H1 (cell line): ENCODE measurements at regions not wholly inside any gene's neighbourhood (a gene's known extent, or its start where the extent isn't known, plus 50 kb on each side); places are given as distances from the start of the nearest gene placed in this dataset.

Experiments
- CTCF ChIA-PET: fragments of 300-600 bp; sonication (Branson Sonifier 250); formaldehyde crosslinking; loops from one replicate; lab custom pipeline; 2021; ENCODE audit not compliant: partially characterized antibody; lab: Charles Lee
- POLR2A ChIA-PET: fragments of 300-600 bp; sonication (Branson Sonifier 250); formaldehyde crosslinking; loops from one replicate; lab custom pipeline; 2021; ENCODE audit warnings: inconsistent platforms; ENCODE audit not compliant: partially characterized antibody; lab: Charles Lee
- DNase-seq, 2 experiments: peaks; one replicate each; pipeline versions ENCODE4 v3.0.0 to v3.0.0-alpha.2; 2010 to 2022; ENCODE audit warnings: low spot score in 2 of 2, low read depth in 1 of 2, mixed read lengths in 1 of 2
- FAIRE-seq: peaks from 2 replicates; lab custom pipeline; 2011; peaks lifted over from hg19 to GRCh38; lab: Jason Lieb, UNC
- H2AFZ ChIP-seq: 2 replicates; pipeline ENCODE4 v1.8.1; 2012; ENCODE audit warnings: low read length, inconsistent platforms
- H2AK5ac ChIP-seq: 2 replicates; pipeline ENCODE4 v1.6.1; 2013; ENCODE audit warnings: low read depth, low read length
- H2BK120ac ChIP-seq: replicated peaks from 2 replicates; pipeline ENCODE3; 2013; ENCODE audit warnings: low read depth, low read length, inconsistent platforms
- H2BK12ac ChIP-seq: 2 replicates; pipeline ENCODE4 v1.6.1; 2013; ENCODE audit warnings: low read depth, low read length
- H2BK15ac ChIP-seq: 2 replicates; pipeline ENCODE4 v1.6.1; 2013; ENCODE audit warnings: low read length
- H2BK20ac ChIP-seq: 2 replicates; pipeline ENCODE4 v1.6.1; 2013; ENCODE audit warnings: low read length
- H2BK5ac ChIP-seq: 2 replicates; pipeline ENCODE4 v1.6.1; 2013; ENCODE audit warnings: low read depth, low read length
- H3K14ac ChIP-seq: 2 replicates; pipeline ENCODE4 v1.6.1; 2013; ENCODE audit warnings: inconsistent platforms; ENCODE audit not compliant: insufficient read length
- H3K18ac ChIP-seq: 2 replicates; pipeline ENCODE4 v1.6.1; 2013; ENCODE audit warnings: low read length; ENCODE audit errors: extremely low read depth
- H3K23ac ChIP-seq: 2 replicates; pipeline ENCODE4 v1.6.1; 2013; ENCODE audit warnings: inconsistent platforms; ENCODE audit not compliant: insufficient read length
- H3K23me2 ChIP-seq: 2 replicates; pipeline ENCODE4 v1.6.1; 2013; ENCODE audit warnings: low read depth, low read length
- H3K27ac ChIP-seq: 2 replicates; pipeline ENCODE4 v1.6.1; 2011; ENCODE audit warnings: low read depth, low read length, inconsistent platforms
- H3K27me3 ChIP-seq, 4 experiments: replicated peaks in 1 of 4; 1 replicate in 1 of 4; 2 replicates in 3 of 4; pipeline versions ENCODE4 v1.6.1 to v1.8.1; 2011 to 2013; ENCODE audit warnings: low read length in 3 of 4, mild to moderate bottlenecking in 3 of 4, inconsistent platforms in 2 of 4, mixed read lengths in 2 of 4, moderate library complexity in 1 of 4; ENCODE audit not compliant: control insufficient read depth in 3 of 4, insufficient read depth in 3 of 4; ENCODE audit errors: extremely low read depth in 1 of 4
- H3K36me3 ChIP-seq, 4 experiments: 2 replicates each; pipeline versions ENCODE4 v1.6.1 to v1.8.1; 2011 to 2013; ENCODE audit warnings: mild to moderate bottlenecking in 4 of 4, low read length in 3 of 4, moderate library complexity in 2 of 4, control low read depth in 1 of 4, inconsistent platforms in 1 of 4; ENCODE audit not compliant: insufficient read depth in 4 of 4, control insufficient read depth in 2 of 4
- H3K4ac ChIP-seq: replicated peaks from 2 replicates; pipeline ENCODE3; 2013; ENCODE audit warnings: low read length, low read depth, mixed read lengths, inconsistent platforms; ENCODE audit not compliant: insufficient read length
- H3K4me1 ChIP-seq, 4 experiments: replicated peaks in 1 of 4; 1 replicate in 1 of 4; 2 replicates in 3 of 4; pipeline versions ENCODE4 v1.6.1 to v1.8.1; 2011 to 2013; ENCODE audit warnings: low read length in 3 of 4, inconsistent platforms in 2 of 4, mixed read lengths in 1 of 4; ENCODE audit not compliant: insufficient read depth in 4 of 4, control insufficient read depth in 3 of 4
- H3K4me2 ChIP-seq, 2 experiments: 2 replicates each; pipeline versions ENCODE4 v1.6.1 to v1.8.1; 2011 to 2013; ENCODE audit warnings: low read depth in 2 of 2, low read length in 2 of 2, control low read depth in 1 of 2, inconsistent platforms in 1 of 2, mild to moderate bottlenecking in 1 of 2; ENCODE audit not compliant: insufficient read depth in 1 of 2
- H3K4me3 ChIP-seq, 4 experiments: fragments of 200-600, 300-600 bp in 1 of 4; sonication (generic), shearing (Covaris generic), sonication (Bioruptor Twin) in 1 of 4; 2 replicates each; pipeline versions ENCODE4 v1.5.1 to v1.8.1; 2011 to 2016; ENCODE audit warnings: low read length in 4 of 4, low read depth in 3 of 4, control low read depth in 2 of 4, inconsistent platforms in 2 of 4, mild to moderate bottlenecking in 2 of 4, mixed read lengths in 1 of 4, moderate library complexity in 1 of 4; ENCODE audit not compliant: insufficient read depth in 2 of 4; ENCODE audit errors: extremely low read depth in 1 of 4
- H3K56ac ChIP-seq: replicated peaks from 2 replicates; pipeline ENCODE3; 2013; ENCODE audit warnings: low read depth, mild to moderate bottlenecking, mixed read lengths, low read length, inconsistent platforms; ENCODE audit not compliant: insufficient read length
- H3K79me1 ChIP-seq: 2 replicates; pipeline ENCODE4 v1.6.1; 2013; ENCODE audit warnings: low read depth, low read length, control low read depth
- H3K79me2 ChIP-seq, 2 experiments: 2 replicates each; pipeline versions ENCODE4 v1.6.1 to v1.8.1; 2012 to 2013; ENCODE audit warnings: low read length in 2 of 2, mild to moderate bottlenecking in 2 of 2, inconsistent platforms in 1 of 2; ENCODE audit not compliant: insufficient read depth in 2 of 2, control insufficient read depth in 1 of 2
- H3K9ac ChIP-seq, 4 experiments: replicated peaks in 1 of 4; 1 replicate in 1 of 4; 2 replicates in 3 of 4; pipeline versions ENCODE4 v1.6.1 to v1.8.1; 2011 to 2013; ENCODE audit warnings: low read depth in 3 of 4, low read length in 3 of 4, control low read depth in 2 of 4, mild to moderate bottlenecking in 2 of 4, moderate library complexity in 2 of 4, inconsistent platforms in 1 of 4; ENCODE audit errors: extremely low read depth in 1 of 4
- H3K9me3 ChIP-seq, 2 experiments: 2 replicates each; pipeline versions ENCODE4 v1.6.1 to v1.8.1; 2012 to 2013; ENCODE audit warnings: mild to moderate bottlenecking in 2 of 2, moderate library complexity in 2 of 2, control low read depth in 1 of 2, inconsistent platforms in 1 of 2, low read depth in 1 of 2, low read length in 1 of 2, mixed read lengths in 1 of 2; ENCODE audit not compliant: insufficient read depth in 2 of 2
- H4K20me1 ChIP-seq, 2 experiments: replicated peaks in 1 of 2; 2 replicates each; pipeline versions ENCODE3 to v1.8.1; 2011 to 2013; ENCODE audit warnings: inconsistent platforms in 2 of 2, low read length in 2 of 2, mild to moderate bottlenecking in 1 of 2; ENCODE audit not compliant: insufficient read depth in 2 of 2, control insufficient read depth in 1 of 2
- H4K5ac ChIP-seq: 2 replicates; pipeline ENCODE4 v1.6.1; 2013; ENCODE audit warnings: low read length, low read depth, mixed read lengths, inconsistent platforms; ENCODE audit not compliant: insufficient read length
- H4K8ac ChIP-seq: 2 replicates; pipeline ENCODE4 v1.8.0; 2013; ENCODE audit warnings: mild to moderate bottlenecking, moderate library complexity, low read length, inconsistent platforms; ENCODE audit not compliant: insufficient read depth; ENCODE audit errors: extremely low read depth
- H4K91ac ChIP-seq: replicated peaks from 2 replicates; pipeline ENCODE3; 2013; ENCODE audit warnings: low read length, mixed read lengths, inconsistent platforms; ENCODE audit not compliant: insufficient read length
- BCL11A ChIP-seq, 2 experiments: IDR thresholded peaks; one replicate each; pipeline ENCODE4 v1.6.1; 2011; ENCODE audit warnings: low read depth in 2 of 2, low read length in 2 of 2, mild to moderate bottlenecking in 2 of 2
- CEBPB ChIP-seq: IDR thresholded peaks from 2 replicates; pipeline ENCODE4 v1.6.1; 2012; ENCODE audit warnings: low read depth, low read length
- CHD2 ChIP-seq: IDR thresholded peaks from 2 replicates; pipeline ENCODE4 v1.6.1; 2012; ENCODE audit warnings: low read length, improper control_type of control experiment
- CTBP2 ChIP-seq: IDR thresholded peaks from 2 replicates; pipeline ENCODE4 v1.7.0; 2011; ENCODE audit warnings: borderline replicate concordance, mild to moderate bottlenecking, moderate library complexity, mixed read lengths, low read length; ENCODE audit not compliant: insufficient read depth, insufficient read length
- EGR1 ChIP-seq: IDR thresholded peaks from 2 replicates; pipeline ENCODE4 v1.6.1; 2011; ENCODE audit warnings: low read depth, low read length, borderline replicate concordance
- EP300 ChIP-seq, 2 experiments: IDR thresholded peaks; 1 replicate in 1 of 2; 2 replicates in 1 of 2; pipeline ENCODE4 v1.6.1; 2011 to 2012; ENCODE audit warnings: low read depth in 2 of 2, low read length in 2 of 2, mild to moderate bottlenecking in 2 of 2, borderline replicate concordance in 1 of 2, inconsistent platforms in 1 of 2, moderate library complexity in 1 of 2
- EZH2 ChIP-seq: fragments of 200-600 bp; sonication (generic); IDR thresholded peaks from 2 replicates; pipeline ENCODE4 v1.7.1; 2012; ENCODE audit warnings: low read depth, mild to moderate bottlenecking, moderate library complexity, low read length, inconsistent platforms; ENCODE audit not compliant: severe bottlenecking
- PHF8 ChIP-seq: fragments of 200-600 bp; sonication (generic); conservative IDR thresholded peaks from 2 replicates; pipeline ENCODE4 v1.7.1; 2012; ENCODE audit warnings: low read depth, mild to moderate bottlenecking, inconsistent platforms, low read length, moderate library complexity
- RAD21 ChIP-seq, 2 experiments: IDR thresholded peaks in 1 of 2; conservative IDR thresholded peaks in 1 of 2; 2 replicates each; pipeline ENCODE4 v1.6.1; 2011; ENCODE audit warnings: low read depth in 2 of 2, low read length in 2 of 2, improper control_type of control experiment in 1 of 2, inconsistent platforms in 1 of 2, mild to moderate bottlenecking in 1 of 2, moderate library complexity in 1 of 2
- RNF2 ChIP-seq: fragments of 200-900, 300-1000 bp; sonication (generic); IDR thresholded peaks from 2 replicates; pipeline ENCODE4 v1.7.1; 2016; ENCODE audit warnings: borderline replicate concordance, low read depth, mild to moderate bottlenecking, antibody characterized with exemption, low read length; ENCODE audit not compliant: poor library complexity, severe bottlenecking; ENCODE audit errors: missing control alignments
- TEAD4 ChIP-seq: IDR thresholded peaks from 2 replicates; pipeline ENCODE4 v1.6.1; 2012; ENCODE audit warnings: low read depth, low read length, inconsistent platforms, mixed read lengths
- WGBS, 2 experiments: shearing (Covaris generic) in 1 of 2; methylation state at CpG; one replicate each; pipeline versions ENCODE4 v1.1.6 to v1.1.7; 2013 to 2015; ENCODE audit warnings: low lambda C conversion rate in 2 of 2, mixed read lengths in 2 of 2, inconsistent platforms in 1 of 2, low coverage in 1 of 2, missing lambda C conversion rate in 1 of 2; ENCODE audit not compliant: insufficient replicate concordance in 2 of 2, insufficient coverage in 1 of 2, insufficient read length in 1 of 2; ENCODE audit errors: extremely low coverage in 1 of 2, missing lambda C conversion rate in 1 of 2; 5-methylcytosine and 5-hydroxymethylcytosine counted together
- TF ChIP-seq, protein P1 (sequence below): IDR thresholded peaks from 2 replicates; pipeline ENCODE4 v1.6.1; 2011; ENCODE audit warnings: low read length, improper control_type of control experiment

DNA sequence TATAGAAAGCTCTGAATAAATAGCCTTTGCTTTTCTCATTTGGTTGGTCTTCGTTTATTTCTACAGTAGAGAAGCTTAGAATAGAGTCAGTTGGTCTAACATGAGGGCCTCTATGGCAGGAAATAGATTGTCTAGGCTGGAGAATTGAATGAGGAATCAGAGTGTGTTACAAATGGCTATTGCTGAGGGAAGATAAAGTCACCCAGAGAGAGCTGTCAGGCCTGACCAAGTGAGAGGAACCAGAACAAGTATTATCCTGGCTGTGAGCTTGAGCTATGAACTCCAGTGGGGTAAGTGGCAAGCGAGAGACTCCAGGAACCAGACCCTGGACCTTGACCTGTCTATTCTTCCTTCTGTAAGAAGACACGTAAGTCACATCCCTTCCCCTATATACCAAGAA lies 353.1 kb downstream of the CD83 start:
- Histone ChIP-seq H4K20me1 (no peaks in the 10 kb centered on the region), H3K4me2 (no peak overlapping the region), H3K9ac (no peak overlapping the region), H2BK120ac (no peak overlapping the region), H3K23ac (no peak overlapping the region), H3K27me3 (no peaks in the 10 kb centered on the region), H2BK5ac (no peak overlapping the region), H4K91ac (no peak overlapping the region), H2BK12ac (no peak overlapping the region), H3K79me1 (no peaks in the 10 kb centered on the region), H2AK5ac (no peak overlapping the region), H3K27ac (no peak overlapping the region), H3K4me3 (no peak overlapping the region), H4K5ac (no peak overlapping the region), H3K4ac (no peak overlapping the region), H3K9me3 (no peaks in the 10 kb centered on the region), H3K18ac (no peak overlapping the region), H2BK20ac (no peak overlapping the region), H3K23me2 (no peaks in the 10 kb centered on the region), H3K14ac (no peak overlapping the region), H2AFZ (no peak overlapping the region), H4K8ac (no peak overlapping the region), H3K79me2 (no peaks in the 10 kb centered on the region), H3K36me3 (no peaks in the 10 kb centered on the region), H3K4me1 (no peaks in the 10 kb centered on the region), H2BK15ac (no peak overlapping the region), H3K56ac (no peak overlapping the region)
- POLR2A ChIA-PET, result no interaction called here
- FAIRE-seq, result no peak
- CTCF ChIA-PET, result interaction anchor here (0.8 to 1.9 kb wide), 4 partner anchors 15 to 192 kb away, joined by 3 to 6 read pairs (median 4); no protein-coding TSS in a partner anchor
- peak in 1 of 2 experiments; percentile 10 for DNase-seq
- WGBS, 2 experiments, result 80% methylated on average over 3 of the region's 3 CpGs; no CpG with 5 or more reads in 1 of the 2 experiments
- TF ChIP-seq, protein P1, sequence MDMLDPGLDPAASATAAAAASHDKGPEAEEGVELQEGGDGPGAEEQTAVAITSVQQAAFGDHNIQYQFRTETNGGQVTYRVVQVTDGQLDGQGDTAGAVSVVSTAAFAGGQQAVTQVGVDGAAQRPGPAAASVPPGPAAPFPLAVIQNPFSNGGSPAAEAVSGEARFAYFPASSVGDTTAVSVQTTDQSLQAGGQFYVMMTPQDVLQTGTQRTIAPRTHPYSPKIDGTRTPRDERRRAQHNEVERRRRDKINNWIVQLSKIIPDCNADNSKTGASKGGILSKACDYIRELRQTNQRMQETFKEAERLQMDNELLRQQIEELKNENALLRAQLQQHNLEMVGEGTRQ, result no peak
- TF ChIP-seq EP300 (IDR thresholded peaks at IDR 0.05; ENCODE audit: borderline replicate concordance in 1 of 2, low read depth in 2 of 2, low read length in 2 of 2) (no peak), PHF8 (no peak), BCL11A (IDR thresholded peaks at IDR 0.05; ENCODE audit: low read depth in 2 of 2, low read length in 2 of 2) (no peak), RNF2 (no peak), RAD21 (IDR thresholded peaks at IDR 0.05 in 1 of 2, conservative IDR thresholded peaks at IDR 0.05 in 1 of 2; ENCODE audit: low read depth in 2 of 2, low read length in 2 of 2) (no peak), CHD2 (no peak), CEBPB (no peak), EGR1 (no peak), EZH2 (no peak), TEAD4 (no peak), CTBP2 (no peak)
